K562 (cell line): ENCODE measurements at regions not wholly inside any gene's neighbourhood (a gene's known extent, or its start where the extent isn't known, plus 50 kb on each side); places are given as distances from the start of the nearest gene placed in this dataset.

Experiments
- ATAC-seq: fragments of 200-7000 bp; cut with Tn5 transposase; 3 replicates; pipeline ENCODE4 v1.9.1; 2020; ENCODE audit warnings: moderate library complexity
- BruUV-seq: library from RNA; stranded (reverse); fragments of 400-500 nt; replicated peaks from 2 replicates; lab custom pipeline; 2021; lab: Mats Ljungman, UMichigan
- CTCF ChIA-PET: fragments of 300-600 bp; formaldehyde crosslinking; extraction: SDS; loops from one replicate; lab custom pipeline; 2021; ENCODE audit warnings: low intra/inter-chr PET ratio; lab: Yijun Ruan, JAX
- POLR2A ChIA-PET: fragments of 300-600, 350-650 bp; sonication (Branson Sonifier 250); formaldehyde crosslinking; extraction: SDS; loops from one replicate; lab custom pipeline; 2021; ENCODE audit warnings: antibody characterized with exemption, inconsistent platforms; lab: Yijun Ruan, JAX
- DNase-seq, 4 experiments: peaks; one replicate each; pipeline versions ENCODE4 v3.0.0 to v3.0.0-alpha.2; 2011 to 2018; ENCODE audit warnings: low spot score in 3 of 4, mixed read lengths in 3 of 4; ENCODE audit errors: extremely low read depth in 1 of 4
- FAIRE-seq: peaks from 2 replicates; lab custom pipeline; 2011; peaks lifted over from hg19 to GRCh38; lab: Jason Lieb, UNC
- H2AFZ ChIP-seq: 2 replicates; pipeline ENCODE4 v1.6.0; 2011; ENCODE audit warnings: low read depth, low read length, control low read depth, inconsistent platforms
- H3K27ac ChIP-seq: fragments of 200-600 bp; 3 replicates; pipeline ENCODE4 v1.8.0; 2011; ENCODE audit warnings: low read depth, mild to moderate bottlenecking, control low read depth, inconsistent platforms, low read length, moderate library complexity, mixed read lengths; ENCODE audit errors: extremely low read depth
- H3K27me3 ChIP-seq, 2 experiments: fragments of 300-600 bp in 1 of 2; 2 replicates in 1 of 2; 3 replicates in 1 of 2; pipeline versions ENCODE4 v1.6.0 to v1.8.0; 2011; ENCODE audit warnings: inconsistent platforms in 2 of 2, low read length in 2 of 2, mild to moderate bottlenecking in 1 of 2, mixed read lengths in 1 of 2, moderate library complexity in 1 of 2; ENCODE audit not compliant: control insufficient read depth in 2 of 2, insufficient read depth in 2 of 2
- H3K36me3 ChIP-seq: fragments of 300-600 bp; 3 replicates; pipeline ENCODE4 v1.8.0; 2011; ENCODE audit warnings: mild to moderate bottlenecking, low read length, inconsistent platforms; ENCODE audit not compliant: control insufficient read depth, insufficient read depth
- H3K4me1 ChIP-seq, 2 experiments: fragments of 200-600 bp in 1 of 2; replicated peaks in 1 of 2; 2 replicates in 1 of 2; 3 replicates in 1 of 2; pipeline versions ENCODE4 v1.5.1 to v1.8.0; 2011; ENCODE audit warnings: inconsistent platforms in 2 of 2, low read length in 2 of 2, mild to moderate bottlenecking in 1 of 2, mixed read lengths in 1 of 2, moderate library complexity in 1 of 2; ENCODE audit not compliant: control insufficient read depth in 2 of 2, insufficient read depth in 2 of 2
- H3K4me2 ChIP-seq: 2 replicates; pipeline ENCODE4 v1.6.1; 2011; ENCODE audit warnings: low read length, control low read depth, inconsistent platforms, mixed read lengths; ENCODE audit not compliant: insufficient read depth
- H3K4me3 ChIP-seq: fragments of 200-600 bp; sonication (generic), shearing (Covaris generic); 2 replicates; pipeline ENCODE4 v1.5.1; 2016; ENCODE audit warnings: control low read depth, inconsistent platforms
- H3K79me2 ChIP-seq: fragments of 200-600 bp; 3 replicates; pipeline ENCODE4 v1.8.0; 2011; ENCODE audit warnings: low read length, inconsistent platforms; ENCODE audit not compliant: control insufficient read depth, insufficient read depth
- H3K9ac ChIP-seq, 2 experiments: 2 replicates each; pipeline versions ENCODE4 v1.6.0 to v1.6.1; 2011; ENCODE audit warnings: low read depth in 2 of 2, low read length in 2 of 2, control low read depth in 1 of 2, inconsistent platforms in 1 of 2, mild to moderate bottlenecking in 1 of 2, mixed read lengths in 1 of 2; ENCODE audit not compliant: insufficient read depth in 1 of 2
- H3K9me1 ChIP-seq: one replicate; pipeline ENCODE4 v1.6.0; 2011; ENCODE audit warnings: inconsistent platforms, mild to moderate bottlenecking, low read length, moderate library complexity; ENCODE audit not compliant: control insufficient read depth, insufficient read depth
- H3K9me3 ChIP-seq: replicated peaks from 2 replicates; pipeline ENCODE4 v1.5.1; 2011; ENCODE audit warnings: low read depth, low read length, inconsistent platforms; ENCODE audit not compliant: control insufficient read depth, insufficient read depth
- H4K20me1 ChIP-seq: replicated peaks from 2 replicates; pipeline ENCODE4 v1.6.1; 2011; ENCODE audit warnings: low read length, inconsistent platforms, mixed read lengths; ENCODE audit not compliant: control insufficient read depth, insufficient read depth
- CTCF ChIP-seq, 3 experiments: IDR thresholded peaks in 2 of 3; conservative IDR thresholded peaks in 1 of 3; 2 replicates each; pipeline ENCODE4 v1.5.1; 2011 to 2012; ENCODE audit warnings: low read length in 3 of 3, mild to moderate bottlenecking in 3 of 3, control low read depth in 2 of 3, improper control_type of control experiment in 1 of 3, inconsistent platforms in 1 of 3, low read depth in 1 of 3, mixed read lengths in 1 of 3, moderate library complexity in 1 of 3; ENCODE audit not compliant: insufficient read depth in 2 of 3
- RAD21 ChIP-seq, 2 experiments: fragments of 250-450 bp in 1 of 2; fragments of 450-650 bp in 1 of 2; sonication (Bioruptor Pico) in 1 of 2; formaldehyde crosslinking in 1 of 2; IDR thresholded peaks in 1 of 2; conservative IDR thresholded peaks in 1 of 2; 2 replicates each; pipeline versions ENCODE4 v1.4.0 to v1.8.0; 2020 to 2022; ENCODE audit warnings: mild to moderate bottlenecking in 2 of 2, moderate library complexity in 1 of 2
- REST ChIP-seq, 2 experiments: fragments of 450-650 bp; formaldehyde crosslinking in 1 of 2; IDR thresholded peaks; 2 replicates each; pipeline versions ENCODE4 v1.4.0 to v1.6.1; 2014 to 2020; ENCODE audit warnings: mild to moderate bottlenecking in 2 of 2, borderline replicate concordance in 1 of 2, low read depth in 1 of 2
- TCF7L2 ChIP-seq: fragments of 150-350 bp; IDR thresholded peaks from 2 replicates; pipeline ENCODE4 v1.6.1; 2016; ENCODE audit warnings: low read depth, mild to moderate bottlenecking, low read length, moderate library complexity
- TFAP4 ChIP-seq: sonication (generic); formaldehyde crosslinking; IDR thresholded peaks from 2 replicates; pipeline ENCODE4 v1.8.0; 2022; ENCODE audit warnings: missing genetic modification reagents, mild to moderate bottlenecking, moderate library complexity, borderline replicate concordance
- XRCC5 ChIP-seq: fragments of 200-400 bp; formaldehyde crosslinking; IDR thresholded peaks from 2 replicates; pipeline ENCODE4 v1.6.1; 2017; ENCODE audit warnings: low read depth, mild to moderate bottlenecking, low read length
- ZNF551 ChIP-seq: fragments of 250-450 bp; sonication (Bioruptor Pico); IDR thresholded peaks from 2 replicates; pipeline ENCODE4 v1.5.0; 2021; ENCODE audit warnings: mild to moderate bottlenecking, moderate library complexity
- WGBS: fragments of 100-300 bp; shearing (Covaris generic); methylation state at CpG from one replicate; pipeline ENCODE4 v1.1.6; 2016; ENCODE audit warnings: low coverage, mixed read lengths; ENCODE audit not compliant: insufficient coverage; ENCODE audit errors: missing lambda C conversion rate; 5-methylcytosine and 5-hydroxymethylcytosine counted together
- in situ Hi-C: fragments of 300-500 bp; cut with MboI; formaldehyde crosslinking; loops from 4 replicates; pipeline ENCODE4 v1.15.0; 2018; ENCODE audit warnings: inconsistent platforms, mixed read lengths
- intact Hi-C: fragments of 100-400 bp; cut with micrococcal nuclease; formaldehyde crosslinking; loops from 2 replicates; pipeline ENCODE4 v1.14.2; 2022

- POLR2A ChIA-PET, result no interaction called here
- no peaks in the 10 kb centered on the region for H3K9me1 ChIP-seq
- no peak overlapping the region for H2AFZ ChIP-seq
- H3K9me3 ChIP-seq, result no peaks in the 10 kb centered on the region
- H3K4me1 ChIP-seq, result peaks cover 0 to 7% of the 10 kb centered on the region in 2 experiments; a peak in 2 of 5 replicates
- CTCF ChIA-PET, result no interaction called here
- no peak for ATAC-seq
- 0% methylated on average over 10 of the region's 10 CpGs for WGBS
- intact Hi-C loops (no loop called here), in situ Hi-C loops (no loop called here)
- no TSS peak for BruUV-seq
- no peaks in the 10 kb centered on the region for H3K36me3 ChIP-seq
- H3K9ac ChIP-seq, result no peak overlapping the region
- H3K27ac ChIP-seq, result no peak overlapping the region
- FAIRE-seq, result no peak
- H3K4me3 ChIP-seq, result no peak overlapping the region
- DNase-seq, result no peak
- no peak overlapping the region for H3K4me2 ChIP-seq
- TF ChIP-seq ZNF551 (CRISPR knock-in tag), result no peak
- TF ChIP-seq RAD21 (CRISPR knock-in tag; conservative IDR thresholded peaks at IDR 0.05 in 1 of 2, IDR thresholded peaks at IDR 0.05 in 1 of 2), result peak in 1 of 2 experiments; percentile 15; a peak in 1 of 4 replicates
- TF ChIP-seq REST (IDR thresholded peaks at IDR 0.05; ENCODE audit: borderline replicate concordance), result peak; percentile 12; the same call in 1 of the 2 replicates
- no peak for TF ChIP-seq REST (CRISPR knock-in tag; IDR thresholded peaks at IDR 0.05; ENCODE audit: low read depth)
- TF ChIP-seq TCF7L2, result no peak
- peak in 2 of 3 experiments; percentile 3 to 31; a peak in 1 of 6 replicates for TF ChIP-seq CTCF (IDR thresholded peaks at IDR 0.05 in 2 of 3, conservative IDR thresholded peaks at IDR 0.05 in 1 of 3; ENCODE audit: insufficient read depth in 2 of 3, low read depth in 1 of 3, low read length in 3 of 3)
- no peak for TF ChIP-seq TFAP4 (CRISPR knock-in tag)
- no peak for TF ChIP-seq XRCC5
- H3K27me3 ChIP-seq, result peaks cover 3 to 46% of the 10 kb centered on the region in 2 experiments; a peak in 3 of 5 replicates
- H4K20me1 ChIP-seq, result peaks cover 10% of the 10 kb centered on the region; the same call in 1 of the 2 replicates
- no peaks in the 10 kb centered on the region for H3K79me2 ChIP-seq
These were observed 74.3 kb upstream of the GGTA1 start for GRCh38 chr9:121573717-121574485.
